ENCODE measurements at regions not wholly inside any gene's neighbourhood (a gene's known extent, or its start where the extent isn't known, plus 50 kb on each side); places are given as distances from the start of the nearest gene placed in this dataset.

DNA sequence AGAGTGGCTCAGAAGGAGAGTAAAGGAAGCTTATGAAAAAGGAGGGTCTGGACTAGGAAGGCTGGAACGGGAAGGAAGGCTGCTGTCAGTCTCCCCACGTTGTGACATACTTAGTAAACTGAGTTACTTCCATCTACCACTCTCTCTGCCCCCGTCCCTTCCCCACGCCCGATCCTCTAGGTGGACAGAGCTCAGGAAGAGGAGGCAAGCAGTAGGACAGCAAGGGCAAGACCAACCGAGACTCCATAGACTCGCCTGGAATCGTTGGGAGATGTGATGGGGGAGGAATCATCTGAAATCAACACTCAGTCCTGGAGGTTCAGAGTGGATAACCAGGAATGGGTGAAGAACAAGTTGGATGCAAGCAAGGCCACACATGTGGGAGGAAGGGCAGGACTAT lies 240.7 kb downstream of the BUD13 start:
- H3K9me3 ChIP-seq (ENCODE audit: control insufficient read depth, insufficient read depth, low read depth, low read length) = peaks cover 6% of the 10 kb centered on the region; the same call in 1 of the 2 replicates
- DNase-seq (ENCODE audit: low read depth, low spot score) (no peak), ATAC-seq (no peak)
- H3K27ac ChIP-seq (ENCODE audit: low read length) = no peak overlapping the region
- no peaks in the 10 kb centered on the region for H3K4me1 ChIP-seq (ENCODE audit: control insufficient read depth, insufficient read depth, low read length)
- H3K36me3 ChIP-seq (ENCODE audit: control insufficient read depth, insufficient read depth, low read length) = no peaks in the 10 kb centered on the region
- peaks cover 42% of the 10 kb centered on the region for H3K27me3 ChIP-seq (ENCODE audit: control insufficient read depth, insufficient read depth, low read length)
- ChIA-PET POLR2A (no interaction called here), CTCF (no interaction called here)
- no peak overlapping the region for H3K4me3 ChIP-seq (ENCODE audit: low read depth in 2 of 2, low read length in 2 of 2)
- TF ChIP-seq, protein P1, sequence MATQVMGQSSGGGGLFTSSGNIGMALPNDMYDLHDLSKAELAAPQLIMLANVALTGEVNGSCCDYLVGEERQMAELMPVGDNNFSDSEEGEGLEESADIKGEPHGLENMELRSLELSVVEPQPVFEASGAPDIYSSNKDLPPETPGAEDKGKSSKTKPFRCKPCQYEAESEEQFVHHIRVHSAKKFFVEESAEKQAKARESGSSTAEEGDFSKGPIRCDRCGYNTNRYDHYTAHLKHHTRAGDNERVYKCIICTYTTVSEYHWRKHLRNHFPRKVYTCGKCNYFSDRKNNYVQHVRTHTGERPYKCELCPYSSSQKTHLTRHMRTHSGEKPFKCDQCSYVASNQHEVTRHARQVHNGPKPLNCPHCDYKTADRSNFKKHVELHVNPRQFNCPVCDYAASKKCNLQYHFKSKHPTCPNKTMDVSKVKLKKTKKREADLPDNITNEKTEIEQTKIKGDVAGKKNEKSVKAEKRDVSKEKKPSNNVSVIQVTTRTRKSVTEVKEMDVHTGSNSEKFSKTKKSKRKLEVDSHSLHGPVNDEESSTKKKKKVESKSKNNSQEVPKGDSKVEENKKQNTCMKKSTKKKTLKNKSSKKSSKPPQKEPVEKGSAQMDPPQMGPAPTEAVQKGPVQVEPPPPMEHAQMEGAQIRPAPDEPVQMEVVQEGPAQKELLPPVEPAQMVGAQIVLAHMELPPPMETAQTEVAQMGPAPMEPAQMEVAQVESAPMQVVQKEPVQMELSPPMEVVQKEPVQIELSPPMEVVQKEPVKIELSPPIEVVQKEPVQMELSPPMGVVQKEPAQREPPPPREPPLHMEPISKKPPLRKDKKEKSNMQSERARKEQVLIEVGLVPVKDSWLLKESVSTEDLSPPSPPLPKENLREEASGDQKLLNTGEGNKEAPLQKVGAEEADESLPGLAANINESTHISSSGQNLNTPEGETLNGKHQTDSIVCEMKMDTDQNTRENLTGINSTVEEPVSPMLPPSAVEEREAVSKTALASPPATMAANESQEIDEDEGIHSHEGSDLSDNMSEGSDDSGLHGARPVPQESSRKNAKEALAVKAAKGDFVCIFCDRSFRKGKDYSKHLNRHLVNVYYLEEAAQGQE (IDR thresholded peaks at IDR 0.05; ENCODE audit: insufficient read depth in 1 of 2, low read depth in 2 of 2, low read length in 1 of 2) = no peak
- no peak for TF ChIP-seq TCF7L2 (IDR thresholded peaks at IDR 0.05; ENCODE audit: low read depth, low read length)
- TF ChIP-seq, protein P2, sequence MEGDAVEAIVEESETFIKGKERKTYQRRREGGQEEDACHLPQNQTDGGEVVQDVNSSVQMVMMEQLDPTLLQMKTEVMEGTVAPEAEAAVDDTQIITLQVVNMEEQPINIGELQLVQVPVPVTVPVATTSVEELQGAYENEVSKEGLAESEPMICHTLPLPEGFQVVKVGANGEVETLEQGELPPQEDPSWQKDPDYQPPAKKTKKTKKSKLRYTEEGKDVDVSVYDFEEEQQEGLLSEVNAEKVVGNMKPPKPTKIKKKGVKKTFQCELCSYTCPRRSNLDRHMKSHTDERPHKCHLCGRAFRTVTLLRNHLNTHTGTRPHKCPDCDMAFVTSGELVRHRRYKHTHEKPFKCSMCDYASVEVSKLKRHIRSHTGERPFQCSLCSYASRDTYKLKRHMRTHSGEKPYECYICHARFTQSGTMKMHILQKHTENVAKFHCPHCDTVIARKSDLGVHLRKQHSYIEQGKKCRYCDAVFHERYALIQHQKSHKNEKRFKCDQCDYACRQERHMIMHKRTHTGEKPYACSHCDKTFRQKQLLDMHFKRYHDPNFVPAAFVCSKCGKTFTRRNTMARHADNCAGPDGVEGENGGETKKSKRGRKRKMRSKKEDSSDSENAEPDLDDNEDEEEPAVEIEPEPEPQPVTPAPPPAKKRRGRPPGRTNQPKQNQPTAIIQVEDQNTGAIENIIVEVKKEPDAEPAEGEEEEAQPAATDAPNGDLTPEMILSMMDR (IDR thresholded peaks at IDR 0.05) = no peak
- no peak for TF ChIP-seq POLR2AphosphoS5 (IDR thresholded peaks at IDR 0.05; ENCODE audit: low read depth, low read length)
- no peak for TF ChIP-seq SIN3A (IDR thresholded peaks at IDR 0.05; ENCODE audit: borderline replicate concordance, insufficient read depth, low read depth, low read length)
- intact Hi-C loops (cut with micrococcal nuclease; ENCODE audit: unreplicated experiment) (no loop called here), in situ Hi-C loops (cut with HindIII; ENCODE audit: low pct_unique_long_range_greater_than_20kb, low sequenced_read_pairs) (no loop called here)
- no TSS peak for BruUV-seq (replicated peaks)

DNA sequence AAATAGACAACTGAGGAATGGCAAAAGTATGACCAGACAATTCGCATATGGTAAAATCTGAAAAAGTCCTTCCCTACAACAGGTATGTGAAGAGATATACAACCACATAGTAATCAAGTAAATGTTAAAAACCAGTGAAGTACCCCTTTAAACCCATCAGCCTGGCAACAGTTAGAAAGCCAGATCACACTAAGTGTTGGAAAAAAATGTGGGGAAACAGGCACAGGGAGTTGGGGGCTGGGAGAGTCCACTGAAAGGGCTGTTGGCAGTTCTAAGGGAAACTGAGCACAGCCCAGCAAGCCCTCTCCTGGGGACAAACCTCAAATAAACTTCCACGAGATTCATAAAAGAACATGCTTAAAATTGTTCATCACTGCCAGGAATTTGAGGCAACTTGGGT lies 242.1 kb downstream of the BUD13 start:
- Histone ChIP-seq H3K9me3 (ENCODE audit: control insufficient read depth, insufficient read depth, low read depth, low read length) (peaks cover 6% of the 10 kb centered on the region; the same call in 1 of the 2 replicates), H3K4me3 (ENCODE audit: low read depth in 2 of 2, low read length in 2 of 2) (no peak overlapping the region), H3K36me3 (ENCODE audit: control insufficient read depth, insufficient read depth, low read length) (no peaks in the 10 kb centered on the region), H3K27ac (ENCODE audit: low read length) (no peak overlapping the region), H3K27me3 (ENCODE audit: control insufficient read depth, insufficient read depth, low read length) (peaks cover 35% of the 10 kb centered on the region), H3K4me1 (ENCODE audit: control insufficient read depth, insufficient read depth, low read length) (no peaks in the 10 kb centered on the region)
- TF ChIP-seq, protein P2 (IDR thresholded peaks at IDR 0.05) = no peak
- TF ChIP-seq SIN3A (IDR thresholded peaks at IDR 0.05; ENCODE audit: borderline replicate concordance, insufficient read depth, low read depth, low read length) (no peak), TCF7L2 (IDR thresholded peaks at IDR 0.05; ENCODE audit: low read depth, low read length) (no peak), POLR2AphosphoS5 (IDR thresholded peaks at IDR 0.05; ENCODE audit: low read depth, low read length) (no peak)
- TF ChIP-seq, protein P1 (IDR thresholded peaks at IDR 0.05; ENCODE audit: insufficient read depth in 1 of 2, low read depth in 2 of 2, low read length in 1 of 2) = no peak
- POLR2A ChIA-PET = no interaction called here
- DNase-seq (ENCODE audit: low read depth, low spot score) (no peak), ATAC-seq (no peak)
- no TSS peak for BruUV-seq (replicated peaks)
- intact Hi-C loops (cut with micrococcal nuclease; ENCODE audit: unreplicated experiment) = no loop called here
- in situ Hi-C loops (cut with HindIII; ENCODE audit: low pct_unique_long_range_greater_than_20kb, low sequenced_read_pairs) = no loop called here
- CTCF ChIA-PET = no interaction called here
